Fibroblast of skin of back (primary cell): ENCODE measurements at regions not wholly inside any gene's neighbourhood (a gene's known extent, or its start where the extent isn't known, plus 50 kb on each side); places are given as distances from the start of the nearest gene placed in this dataset.
"Not testable (repeated sequence)": the region's sequence is repeated elsewhere in the genome, so short reads cannot be mapped to it uniquely, and the experiment has no call there.

ENCODE experiments used
- DNase-seq: peaks from one replicate; pipeline ENCODE4 v3.0.0-alpha.2; 2013

DNA sequence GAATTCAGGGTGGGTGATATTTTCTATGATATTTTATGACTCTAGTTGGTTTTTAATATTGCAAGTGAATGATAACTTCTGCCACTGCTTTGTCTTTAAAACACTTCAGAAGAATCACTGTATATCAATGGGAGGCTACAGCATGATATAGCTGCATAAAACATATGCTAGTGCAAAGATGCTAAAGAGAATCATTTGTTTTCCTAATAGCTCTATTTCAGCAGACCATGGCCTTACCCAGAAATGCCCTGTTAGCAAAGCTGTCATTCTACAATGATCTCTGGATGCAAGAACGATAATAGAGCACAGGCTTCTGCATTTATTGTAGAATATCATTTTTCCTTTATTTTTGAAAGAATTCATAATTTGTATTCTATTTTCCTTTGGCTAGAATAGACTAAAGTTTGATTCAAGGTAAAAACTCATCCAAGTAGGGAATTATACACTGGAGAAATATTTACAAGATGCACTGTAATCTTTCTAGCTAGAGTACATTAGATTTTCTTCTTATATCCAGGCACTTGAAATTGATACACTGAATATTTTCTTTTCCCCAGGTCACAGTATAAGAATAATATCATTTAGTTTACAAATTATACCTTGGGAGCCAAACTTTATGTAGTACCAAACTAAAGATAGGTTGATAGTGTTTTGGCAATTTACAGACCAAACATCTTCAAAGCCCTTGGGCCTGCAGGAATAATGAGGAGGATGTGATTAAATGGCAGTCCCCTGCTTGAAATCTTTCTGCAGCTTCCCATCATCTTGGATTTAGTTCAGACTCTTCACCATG is 252.6 kb upstream of the LINC00305 start:
- no peak for DNase-seq

DNA sequence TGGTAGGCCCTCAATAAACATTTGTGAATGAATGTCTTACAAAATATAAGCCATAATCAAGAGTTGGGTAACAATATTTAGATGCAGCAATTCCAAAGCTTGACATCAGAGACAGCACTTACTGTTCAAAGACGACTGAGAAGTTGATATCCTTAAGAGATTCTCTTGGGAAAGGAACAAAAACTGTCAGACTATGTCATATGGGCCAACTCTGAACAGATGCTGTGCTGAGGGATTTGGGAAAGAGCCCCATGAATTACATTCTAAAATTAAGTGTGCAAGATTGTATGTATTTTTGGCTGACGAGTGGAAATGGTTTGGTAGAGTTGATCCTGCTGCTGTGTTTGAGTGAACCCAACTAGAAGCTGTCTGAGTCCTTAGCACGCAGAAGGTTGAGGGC is 250.7 kb upstream of the LINC00305 start:
- no peak for DNase-seq

- DNase-seq = no peak
Observed at GRCh38 chr18:64398320-64398719, 249.4 kb upstream of the LINC00305 start.

DNA sequence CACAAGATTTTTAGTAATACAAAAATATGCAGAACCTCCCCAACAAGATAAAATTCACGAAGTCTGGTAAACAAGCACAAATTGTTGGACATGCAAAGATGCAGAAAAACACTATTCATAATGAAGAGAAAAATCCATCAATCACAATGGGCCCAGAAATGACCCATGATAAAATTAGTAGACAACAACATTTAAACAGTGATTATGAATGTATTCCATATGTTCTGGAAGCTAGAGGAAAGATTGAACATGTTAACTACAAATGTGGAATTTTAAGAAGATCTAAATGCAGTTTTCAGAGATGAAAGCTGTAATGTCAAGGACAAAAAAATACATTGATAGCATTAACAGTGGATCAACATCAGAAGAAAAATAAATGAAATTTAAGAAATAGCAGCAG is 243.3 kb upstream of the LINC00305 start:
- DNase-seq = no peak

DNA sequence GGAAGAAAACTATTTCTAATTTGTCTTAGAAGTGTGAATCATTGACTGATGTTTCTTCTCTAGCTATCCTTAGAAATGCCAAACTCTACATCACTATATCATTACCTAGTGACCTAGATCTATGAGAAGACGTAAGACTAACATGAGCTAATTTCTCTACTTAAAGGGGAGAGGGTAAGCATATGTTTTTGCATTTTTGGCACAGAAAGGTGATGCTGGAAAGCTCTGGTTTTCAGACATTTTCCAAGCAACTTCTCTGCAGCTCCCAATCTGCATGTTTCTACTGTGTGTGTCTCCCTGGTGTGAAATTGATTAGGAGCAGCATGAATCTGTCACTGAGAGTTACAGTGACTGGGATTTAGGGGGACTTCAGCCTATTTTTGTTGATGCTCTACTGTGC is 235.2 kb upstream of the LINC00305 start:
- no peak for DNase-seq

DNA sequence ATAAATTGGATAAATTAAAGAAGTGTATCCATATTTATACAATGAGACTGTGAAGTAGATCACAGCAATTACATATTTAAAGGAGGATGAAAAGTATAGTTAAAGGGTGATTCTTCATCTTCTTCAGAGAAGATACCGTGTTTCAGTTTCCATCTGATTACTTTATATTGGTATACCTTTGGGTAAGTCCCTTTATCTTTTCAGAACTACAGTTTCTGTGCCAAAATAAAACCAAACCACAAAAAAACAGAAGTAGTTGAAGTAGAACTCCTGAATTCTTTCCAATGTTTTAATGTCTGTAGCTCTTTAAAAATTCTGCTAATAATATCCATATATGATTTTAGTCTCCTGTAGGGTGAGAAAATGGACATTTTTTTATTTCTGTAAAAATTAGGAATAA is 231.2 kb upstream of the LINC00305 start:
- DNase-seq = no peak

DNA sequence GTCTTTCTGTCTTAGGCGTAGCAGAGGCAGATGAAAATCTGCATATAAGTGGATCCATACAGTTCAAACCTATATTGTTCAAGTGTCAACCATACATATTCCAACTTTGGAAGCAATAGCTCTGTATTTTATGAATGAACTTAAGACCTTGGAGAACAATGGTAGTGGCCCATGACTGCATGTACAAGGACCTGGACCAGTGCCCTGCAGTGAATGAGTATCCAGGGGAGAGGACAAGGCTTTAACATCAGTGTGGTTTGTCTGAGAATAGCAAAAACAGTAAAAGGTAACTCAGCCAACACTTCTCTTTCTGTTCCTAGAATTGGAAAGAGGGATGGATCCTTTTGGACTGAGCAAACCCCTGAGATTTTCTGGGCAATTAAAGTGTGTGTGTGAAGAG is 230.8 kb upstream of the LINC00305 start:
- DNase-seq = no peak

DNA sequence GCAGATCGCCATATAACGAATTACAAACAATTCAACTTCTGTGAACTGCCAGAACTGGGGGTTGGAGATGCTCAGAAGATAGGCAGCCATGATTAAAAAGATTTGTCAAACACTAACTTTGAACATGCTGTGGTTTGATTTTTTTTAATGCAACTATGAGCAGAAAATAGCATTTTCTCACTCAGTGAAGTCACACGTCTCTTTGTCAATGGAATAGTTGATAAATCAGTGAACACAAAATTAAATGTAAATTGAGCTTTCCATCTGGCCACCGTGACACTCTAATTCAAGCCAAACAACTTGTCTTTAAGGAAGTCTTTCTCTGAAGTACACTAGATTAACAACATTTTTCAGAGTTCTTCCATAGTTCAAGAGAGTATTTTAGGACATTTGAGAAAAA is 228.6 kb upstream of the LINC00305 start:
- no peak for DNase-seq

- DNase-seq = no peak
Observed at GRCh38 chr18:64372850-64373249, 224.0 kb upstream of the LINC00305 start.

- DNase-seq = not testable (repeated sequence)
Observed at GRCh38 chr18:64369830-64370440, 221.0 kb upstream of the LINC00305 start.

GRCh38 chr18:64365106-64365505 is 216.2 kb upstream of the LINC00305 start:
- DNase-seq = peak; percentile 13

GRCh38 chr18:64337673-64338072 is 188.8 kb upstream of the LINC00305 start:
- DNase-seq = no peak

DNA sequence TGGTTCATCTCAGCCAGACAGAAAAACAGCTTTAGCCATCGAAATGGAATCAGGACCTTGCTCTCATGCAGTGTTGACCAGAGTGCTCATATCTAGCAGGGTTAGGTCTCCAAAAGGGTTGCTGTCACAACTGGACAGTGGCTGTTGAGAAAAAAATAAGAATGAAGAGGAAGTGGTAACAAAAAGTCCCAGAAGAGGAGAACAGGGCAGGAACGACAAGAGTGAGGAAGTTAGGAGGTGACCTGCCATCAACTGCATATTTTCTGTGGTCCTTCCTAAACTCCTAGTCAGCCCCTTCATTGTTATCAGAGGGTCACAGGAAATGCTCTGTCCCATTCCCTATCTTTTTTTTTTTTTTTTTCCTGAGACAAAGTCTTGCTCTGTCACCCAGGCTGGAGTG is 188.1 kb upstream of the LINC00305 start:
- no peak for DNase-seq

DNA sequence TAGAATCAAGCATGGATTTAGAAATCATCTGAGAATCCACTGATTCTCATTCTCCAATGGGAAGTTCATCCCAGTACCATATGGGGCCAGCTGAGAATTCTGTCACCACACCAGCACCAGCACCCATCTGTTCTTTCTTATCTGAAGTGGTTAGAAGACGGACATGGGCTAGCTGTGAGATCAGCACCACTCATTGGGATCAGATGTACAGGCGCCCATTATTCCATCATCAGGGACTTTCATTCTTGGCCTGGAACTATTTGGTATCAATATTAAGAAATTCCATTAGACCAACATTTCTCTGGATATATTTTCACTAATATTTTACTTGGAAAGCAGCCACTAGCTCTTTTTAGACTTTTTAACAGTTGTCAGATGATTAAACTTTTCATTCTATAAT is 185.9 kb upstream of the LINC00305 start:
- peak; percentile 3 for DNase-seq

GRCh38 chr18:64333584-64333983 is 184.7 kb upstream of the LINC00305 start:
- DNase-seq = peak; percentile 4

DNA sequence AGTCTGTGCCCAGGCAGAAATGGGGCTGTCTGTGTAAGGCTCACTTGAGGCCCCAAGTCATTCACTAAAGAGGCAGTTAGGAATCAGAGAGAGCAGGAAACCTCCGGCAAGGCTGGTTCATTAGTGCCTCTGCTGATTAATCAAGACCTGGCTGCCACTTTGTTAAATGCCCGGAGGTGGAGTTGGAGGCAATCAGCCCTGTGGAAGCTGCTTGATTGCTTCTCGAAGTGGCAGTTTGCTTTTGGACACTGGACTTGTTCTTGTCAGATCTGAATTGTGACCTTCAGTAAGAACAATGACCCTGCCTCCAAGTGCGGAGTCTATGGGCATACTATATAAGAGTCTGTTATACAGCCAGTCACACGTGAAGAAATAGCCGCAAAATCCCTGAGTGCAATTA is 183.9 kb upstream of the LINC00305 start:
- no peak for DNase-seq

GRCh38 chr18:64331419-64331818 is 182.5 kb upstream of the LINC00305 start:
- DNase-seq = no peak

- DNase-seq = no peak
Observed at GRCh38 chr18:64330931-64331330, 182.0 kb upstream of the LINC00305 start.

DNA sequence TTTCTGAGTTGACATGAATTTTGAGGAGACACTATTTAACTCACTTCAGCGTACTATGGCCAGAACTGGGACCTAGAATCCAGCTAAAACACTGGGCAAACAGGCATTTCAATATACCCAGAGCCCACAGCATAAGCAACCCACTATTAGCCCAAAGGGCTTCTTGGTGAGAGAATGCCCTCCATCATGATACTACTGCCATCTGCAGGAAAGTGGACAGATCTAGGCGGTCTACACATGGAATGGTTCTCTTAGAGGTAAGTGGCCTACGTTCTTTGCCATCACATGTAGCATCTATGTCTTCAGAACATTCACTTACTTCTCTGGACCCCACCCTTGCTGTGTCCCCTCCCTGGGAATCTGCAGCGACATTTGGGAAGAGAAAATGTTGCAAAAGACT is 181.3 kb upstream of the LINC00305 start:
- DNase-seq = no peak

GRCh38 chr18:64322189-64322588 is 173.3 kb upstream of the LINC00305 start:
- no peak for DNase-seq

DNA sequence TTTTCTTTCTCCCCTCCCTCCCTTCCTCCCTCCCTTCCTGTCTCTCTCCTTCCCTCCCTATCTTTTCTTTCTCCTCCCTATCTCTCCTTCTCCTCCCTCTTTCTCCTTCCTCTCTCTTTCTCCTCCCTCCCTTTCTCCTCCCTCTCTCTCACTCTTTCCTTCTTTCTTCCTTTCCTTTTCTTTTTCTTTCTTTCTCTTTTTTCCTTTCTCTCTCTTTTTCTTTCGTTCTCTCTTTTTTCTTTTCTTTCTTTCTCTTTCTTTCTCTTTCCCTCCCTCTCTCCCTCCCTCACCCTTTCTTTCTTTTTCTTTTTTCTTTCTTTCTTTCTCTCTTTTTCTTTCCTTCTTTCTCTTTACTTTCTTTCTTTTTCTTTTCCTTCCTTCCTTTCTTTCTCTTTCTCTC is 169.7 kb upstream of the LINC00305 start:
- no peak for DNase-seq

DNA sequence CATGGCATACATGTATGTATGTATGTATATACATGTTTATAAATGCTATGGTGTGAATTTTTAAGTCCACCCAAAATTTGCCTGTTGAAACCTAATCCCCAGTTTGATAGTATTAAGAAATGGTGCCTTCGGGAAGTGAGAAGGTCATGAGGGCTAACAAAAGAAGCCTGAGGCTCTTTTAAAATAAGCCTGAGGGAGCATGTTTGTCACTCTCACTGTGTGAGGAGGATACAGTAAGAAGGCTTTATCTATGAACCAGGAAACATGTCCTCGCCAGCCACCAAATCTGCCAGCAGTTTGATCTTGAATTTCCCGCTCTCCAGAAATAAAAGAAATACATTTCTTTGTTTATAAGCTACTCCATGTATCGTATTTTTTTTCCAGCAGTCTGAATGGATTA is 163.0 kb upstream of the LINC00305 start:
- DNase-seq = no peak

DNA sequence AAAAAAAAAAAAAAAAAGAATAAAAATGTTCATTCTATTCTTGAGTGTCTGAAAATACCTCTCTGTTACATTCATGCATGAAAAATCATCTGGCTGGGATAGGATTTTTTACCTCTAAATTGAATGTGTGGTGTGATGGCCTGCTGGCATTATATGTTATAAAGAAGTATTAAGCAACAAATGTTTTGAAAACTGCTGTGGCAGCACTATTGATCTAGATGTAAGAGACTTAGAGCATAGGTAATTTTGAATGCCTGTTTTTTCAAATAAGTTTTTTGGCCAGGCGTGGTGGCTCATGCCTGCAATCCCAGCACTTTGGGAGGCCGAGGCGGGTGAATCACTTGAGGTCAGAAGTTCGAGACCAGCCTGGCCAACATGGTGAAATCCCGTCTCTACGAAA is 147.0 kb upstream of the LINC00305 start:
- no peak for DNase-seq

- DNase-seq = no peak
Observed at GRCh38 chr18:64294967-64295366, 146.1 kb upstream of the LINC00305 start.

DNA sequence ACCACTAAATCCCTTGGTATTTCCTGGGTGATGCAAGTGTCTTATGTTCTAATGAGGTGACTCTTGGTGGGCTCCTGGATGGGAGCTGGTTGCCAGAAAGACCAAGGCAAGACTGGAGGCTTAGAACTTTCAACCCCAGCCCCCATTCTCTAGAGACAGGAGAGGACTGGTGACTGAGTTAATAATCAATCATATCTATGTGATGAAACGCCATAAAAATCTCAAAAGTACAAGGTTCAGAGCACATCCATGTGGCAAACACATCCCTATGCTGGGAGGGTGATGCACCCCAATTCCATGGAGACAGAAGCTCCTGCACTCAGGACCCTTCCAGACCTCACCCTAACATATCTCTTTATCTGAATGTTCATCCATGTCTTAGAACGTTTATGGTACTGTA is 139.5 kb upstream of the LINC00305 start:
- no peak for DNase-seq
